Colonic mucosa (tissue), 4 donors: ENCODE measurements at regions not wholly inside any gene's neighbourhood (a gene's known extent, or its start where the extent isn't known, plus 50 kb on each side); places are given as distances from the start of the nearest gene placed in this dataset.

Experiments used
- DNase-seq: peaks from one replicate; pipeline ENCODE4 v3.0.0-alpha.2; 2020
- H3K27ac ChIP-seq: fragments of 200-600 bp; one replicate; pipeline ENCODE4 v1.8.0; 2021
- H3K27me3 ChIP-seq: fragments of 200-600 bp; one replicate; pipeline ENCODE4 v1.8.0; 2021
- H3K36me3 ChIP-seq: fragments of 200-600 bp; one replicate; pipeline ENCODE4 v1.8.0; 2021
- H3K4me1 ChIP-seq: fragments of 200-600 bp; one replicate; pipeline ENCODE4 v1.8.0; 2021; ENCODE audit warnings: mild to moderate bottlenecking
- H3K4me3 ChIP-seq: fragments of 200-600 bp; one replicate; pipeline ENCODE4 v1.8.0; 2021
- H3K9ac ChIP-seq, 2 donors: one replicate each; pipeline ENCODE4 v1.7.0; 2013; ENCODE audit warnings: control low read depth in 2 of 2, low read depth in 2 of 2, low read length in 2 of 2
- H3K9me3 ChIP-seq: fragments of 200-600 bp; one replicate; pipeline ENCODE4 v1.8.0; 2021
- CTCF ChIP-seq: fragments of 200-600 bp; IDR thresholded peaks from one replicate; pipeline ENCODE4 v1.8.0; 2022; ENCODE audit warnings: antibody characterized with exemption, mild to moderate bottlenecking
- intact Hi-C: fragments of 100-400 bp; cut with DNase I; formaldehyde crosslinking; loops from one replicate; pipeline ENCODE4 v1.14.1; 2022
- donor health status: healthy.
- donor health status: DM: no; HTN: no; CAD: no.
- donor health status: DM: no; HTN: no; CAD: no.

- Histone ChIP-seq H3K9me3 (no peaks in the 10 kb centered on the region), H3K27me3 (no peaks in the 10 kb centered on the region), H3K4me3 (no peak overlapping the region), H3K9ac (no peak overlapping the region), H3K27ac (no peak overlapping the region), H3K36me3 (no peaks in the 10 kb centered on the region), H3K4me1 (no peaks in the 10 kb centered on the region)
- intact Hi-C loops = no loop called here
- no peak for DNase-seq
- no peak for TF ChIP-seq CTCF
Observed at GRCh38 chr14:30115756-30116155, 188.1 kb upstream of the PRKD1 start.

GRCh38 chr14:30118992-30119640 lies 191.5 kb upstream of the PRKD1 start:
- Histone ChIP-seq H3K4me3 (no peak overlapping the region), H3K9me3 (no peaks in the 10 kb centered on the region), H3K4me1 (no peaks in the 10 kb centered on the region), H3K9ac (no peak overlapping the region), H3K27me3 (no peaks in the 10 kb centered on the region), H3K36me3 (no peaks in the 10 kb centered on the region), H3K27ac (no peak overlapping the region)
- TF ChIP-seq CTCF = no peak
- no peak for DNase-seq
- intact Hi-C loops = no loop called here

- Histone ChIP-seq H3K27me3 (no peaks in the 10 kb centered on the region), H3K9me3 (no peaks in the 10 kb centered on the region), H3K36me3 (no peaks in the 10 kb centered on the region), H3K9ac (no peak overlapping the region), H3K27ac (no peak overlapping the region), H3K4me3 (no peak overlapping the region), H3K4me1 (no peaks in the 10 kb centered on the region)
- TF ChIP-seq CTCF = no peak
- no peak for DNase-seq
- intact Hi-C loops = no loop called here
Observed at GRCh38 chr14:30125322-30125979, 197.8 kb upstream of the PRKD1 start.

GRCh38 chr14:30129807-30130206 lies 202.2 kb upstream of the PRKD1 start:
- intact Hi-C loops = no loop called here
- H3K27me3 ChIP-seq = no peaks in the 10 kb centered on the region
- no peak overlapping the region for H3K9ac ChIP-seq
- H3K36me3 ChIP-seq = no peaks in the 10 kb centered on the region
- no peak overlapping the region for H3K4me3 ChIP-seq
- DNase-seq = no peak
- TF ChIP-seq CTCF = no peak
- H3K27ac ChIP-seq = no peak overlapping the region
- no peaks in the 10 kb centered on the region for H3K4me1 ChIP-seq
- H3K9me3 ChIP-seq = no peaks in the 10 kb centered on the region

GRCh38 chr14:30131581-30132097 lies 204.0 kb upstream of the PRKD1 start:
- Histone ChIP-seq H3K4me3 (no peak overlapping the region), H3K36me3 (no peaks in the 10 kb centered on the region), H3K9ac (no peak overlapping the region), H3K27ac (no peak overlapping the region), H3K27me3 (no peaks in the 10 kb centered on the region), H3K4me1 (no peaks in the 10 kb centered on the region), H3K9me3 (no peaks in the 10 kb centered on the region)
- TF ChIP-seq CTCF = no peak
- intact Hi-C loops = no loop called here
- no peak for DNase-seq
